HCEC 1CT (cell line): ENCODE measurements at regions not wholly inside any gene's neighbourhood (a gene's known extent, or its start where the extent isn't known, plus 50 kb on each side); places are given as distances from the start of the nearest gene placed in this dataset.
"Not testable (repeated sequence)": the region's sequence is repeated elsewhere in the genome, so short reads cannot be mapped to it uniquely, and the experiment has no call there.

ENCODE experiments used
- DNase-seq: peaks from one replicate; pipeline ENCODE4 v3.0.0-alpha.2; 2017

DNA sequence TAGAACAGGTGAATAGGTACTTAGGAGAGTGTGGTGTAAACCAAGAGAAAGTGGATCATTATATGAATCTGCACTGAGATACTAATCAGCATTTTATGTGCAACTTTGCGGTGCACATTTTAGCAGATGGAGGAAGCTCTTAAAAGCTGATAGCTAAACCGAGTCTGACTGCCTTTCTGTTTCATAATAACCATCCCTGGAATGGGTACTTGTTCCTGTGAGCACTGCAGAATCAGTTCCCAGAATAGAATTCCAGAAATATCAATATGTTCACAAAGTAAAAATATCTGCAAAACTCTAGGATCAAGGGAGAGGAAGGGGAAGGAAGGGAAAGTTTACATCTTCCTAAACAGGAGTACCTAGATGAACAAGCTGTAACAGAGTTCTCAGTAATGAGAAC lies 432.2 kb upstream of the HNRNPA3 start:
- DNase-seq, result no peak

DNA sequence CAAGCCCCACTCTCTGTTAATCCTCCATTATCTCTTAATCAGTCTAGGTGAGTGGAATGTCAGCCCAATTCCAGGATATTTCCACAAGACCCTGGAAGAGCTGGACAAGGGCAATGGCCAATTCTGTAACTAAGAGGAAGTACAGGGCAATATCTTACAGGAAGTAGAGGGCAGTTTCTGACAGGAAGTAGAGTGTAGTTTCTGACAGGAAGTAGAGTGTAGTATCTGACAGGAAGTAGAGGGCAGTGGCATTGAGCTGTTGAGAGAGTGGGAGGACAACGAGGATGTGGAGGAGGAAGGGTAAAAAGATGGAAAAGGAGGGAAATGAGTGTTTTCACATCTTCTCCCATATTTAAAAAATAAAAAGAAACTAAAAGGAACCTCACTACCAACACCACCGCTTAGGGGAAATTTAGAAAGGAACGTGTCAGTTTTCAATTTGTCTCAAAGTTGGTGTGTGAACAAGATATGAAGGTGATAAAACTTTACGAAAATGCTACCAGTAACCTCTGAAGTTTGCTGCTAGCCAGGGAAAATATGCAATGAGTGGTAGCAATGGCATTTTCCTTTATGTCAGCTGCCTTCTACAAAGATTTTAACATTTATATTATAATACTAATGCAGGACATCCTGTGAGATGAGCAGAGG lies 430.9 kb upstream of the HNRNPA3 start:
- peak; percentile 2 for DNase-seq

DNA sequence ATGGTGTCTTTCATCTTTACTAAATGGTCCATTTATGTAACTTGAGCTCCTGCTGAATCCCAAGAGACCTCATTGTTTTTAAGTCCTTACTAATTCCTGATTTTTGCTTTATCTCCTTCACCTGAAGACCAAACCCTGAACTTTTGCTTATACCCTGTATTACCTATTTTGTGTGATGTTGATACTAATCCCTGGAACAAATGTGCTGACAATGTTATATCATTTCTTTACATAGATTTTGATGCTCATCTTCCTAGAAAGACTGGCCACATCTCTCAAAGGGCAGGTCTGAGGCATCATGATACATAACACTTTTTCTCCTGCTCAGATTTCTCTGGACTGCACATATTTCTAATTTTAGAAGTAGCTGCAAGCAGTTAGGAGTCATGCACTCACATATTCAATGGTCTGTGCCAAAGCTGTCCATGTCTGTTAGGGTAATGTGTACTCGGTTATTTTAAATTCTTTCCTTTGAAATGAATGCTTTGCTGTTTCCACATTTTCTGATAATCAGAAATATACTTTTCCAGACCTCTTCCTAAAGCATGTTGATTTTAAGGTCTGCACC lies 427.9 kb upstream of the HNRNPA3 start:
- no peak for DNase-seq

GRCh38 chr2:176789751-176790150 lies 422.8 kb upstream of the HNRNPA3 start:
- no peak for DNase-seq

DNA sequence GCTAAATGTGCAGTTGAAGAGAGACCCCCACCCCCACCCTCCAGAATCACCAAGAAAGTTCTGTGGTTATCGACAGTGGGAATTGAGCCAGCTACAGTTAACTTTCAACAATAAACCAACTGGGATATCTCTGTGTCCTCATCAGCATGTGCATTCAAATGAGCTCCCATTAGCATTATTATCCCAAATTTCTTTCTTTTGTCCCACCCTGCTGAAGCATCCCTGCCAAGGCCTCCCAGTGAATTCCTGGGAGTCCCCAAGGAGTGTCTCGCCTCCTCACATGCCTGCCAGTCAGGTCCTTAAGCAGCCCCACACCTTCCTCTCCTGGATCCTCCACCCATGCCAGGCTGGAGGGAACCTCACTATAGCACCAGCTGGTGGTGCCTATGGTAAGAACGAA lies 422.1 kb upstream of the HNRNPA3 start:
- DNase-seq, result no peak

DNA sequence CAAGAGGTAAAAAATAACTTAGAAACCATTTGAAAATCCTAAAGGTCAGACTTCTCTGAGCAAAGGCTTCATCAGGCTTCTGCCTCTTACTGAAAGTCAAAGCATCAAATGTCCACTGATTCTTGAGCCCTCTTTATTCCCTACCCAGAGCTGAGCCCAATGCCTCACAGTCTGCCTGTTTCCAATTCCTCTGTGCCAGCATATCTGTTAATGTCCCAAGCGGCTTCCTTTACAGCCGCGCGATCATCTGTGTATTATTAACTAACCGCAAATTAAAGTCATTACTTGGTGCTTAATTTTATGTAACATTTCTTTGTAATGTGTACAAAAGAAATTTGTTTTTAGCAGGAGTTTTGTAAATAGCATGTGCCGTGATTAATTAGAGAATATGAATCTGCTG lies 418.8 kb upstream of the HNRNPA3 start:
- DNase-seq, result no peak

GRCh38 chr2:176794392-176794791 lies 418.2 kb upstream of the HNRNPA3 start:
- DNase-seq, result no peak

- DNase-seq, result no peak
These were observed 416.8 kb upstream of the HNRNPA3 start for GRCh38 chr2:176795823-176796222.

- not testable (repeated sequence) for DNase-seq
These were observed 415.9 kb upstream of the HNRNPA3 start for GRCh38 chr2:176796677-176797076.

DNA sequence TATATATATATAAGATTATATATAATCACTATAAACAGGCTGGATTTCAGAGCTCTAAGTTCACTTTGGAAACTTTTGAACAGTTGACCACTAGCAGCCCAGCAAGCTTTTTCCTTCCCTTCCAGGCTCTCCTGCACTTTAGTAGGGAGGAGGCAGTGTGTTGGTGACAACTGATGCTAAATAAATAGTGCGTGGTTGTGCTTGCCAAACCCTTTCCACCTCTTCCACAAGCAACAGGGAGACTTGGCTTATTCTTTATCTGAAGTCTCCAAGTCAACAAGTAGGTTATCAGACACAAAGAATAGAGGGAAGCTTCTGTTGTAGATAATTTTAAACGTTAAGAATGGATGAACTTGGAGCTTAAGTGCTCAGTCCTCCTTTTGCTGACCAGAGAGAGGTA lies 408.2 kb upstream of the HNRNPA3 start:
- no peak for DNase-seq

DNA sequence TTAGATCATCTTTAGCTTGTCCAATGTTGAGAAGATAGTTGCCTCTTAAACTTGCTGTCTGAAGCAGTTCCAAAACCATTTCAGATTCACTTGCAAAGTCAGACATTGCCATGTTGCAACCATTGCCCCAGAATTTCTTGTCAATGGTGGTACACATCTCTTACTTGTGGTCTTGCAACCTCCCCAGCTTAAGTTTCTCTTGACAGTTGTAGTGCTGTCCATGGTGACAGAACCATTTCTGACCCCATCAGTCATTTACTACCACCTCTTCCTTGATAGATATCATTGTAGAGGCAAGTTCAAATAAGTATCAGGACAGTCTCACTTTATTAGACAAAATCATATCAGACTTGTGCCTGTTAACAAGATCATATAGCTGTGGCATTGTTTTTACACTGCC lies 407.2 kb upstream of the HNRNPA3 start:
- no peak for DNase-seq

DNA sequence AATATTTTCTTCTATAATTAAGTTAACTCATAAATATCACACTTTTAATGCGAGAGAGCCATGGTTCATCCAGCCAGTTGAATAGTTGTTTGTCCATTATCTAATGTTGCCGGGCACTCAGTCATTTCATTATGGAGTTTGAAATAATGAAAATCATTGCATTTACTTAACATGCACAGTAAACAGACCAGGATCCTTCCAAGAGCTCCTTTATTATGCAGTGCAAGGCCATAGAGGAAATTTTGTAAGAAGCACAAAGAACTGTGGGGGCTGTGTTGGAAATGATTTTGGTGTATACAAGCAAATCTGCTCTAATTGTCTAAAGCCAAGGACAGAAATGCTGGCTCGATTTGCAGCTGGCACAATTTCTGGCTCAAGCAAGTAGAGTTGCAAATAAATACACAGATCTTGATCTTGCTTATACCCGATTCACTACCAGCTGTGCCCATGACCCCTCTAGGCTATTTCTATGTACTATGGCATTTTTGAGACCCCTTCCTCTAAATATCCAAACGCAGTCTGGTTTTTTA lies 400.3 kb upstream of the HNRNPA3 start:
- no peak for DNase-seq

DNA sequence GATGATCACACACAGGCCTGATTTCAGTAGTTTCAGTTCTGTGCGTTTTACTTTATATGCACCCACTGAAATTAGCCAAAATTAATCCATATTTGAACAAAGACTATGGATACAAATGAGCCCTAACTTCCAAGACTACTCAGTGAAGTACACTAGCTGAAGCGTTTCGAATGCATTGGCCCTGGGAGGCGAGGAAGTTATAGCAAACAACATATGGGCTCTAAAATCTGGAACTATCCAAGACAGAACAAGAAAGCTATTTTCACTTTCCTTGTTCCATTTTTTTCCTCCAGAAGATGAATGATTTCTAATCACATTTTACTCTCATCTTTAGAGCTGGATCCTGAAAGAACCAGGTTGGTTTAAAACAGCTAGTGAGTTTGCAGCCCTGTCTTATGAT lies 399.4 kb upstream of the HNRNPA3 start:
- DNase-seq, result no peak

DNA sequence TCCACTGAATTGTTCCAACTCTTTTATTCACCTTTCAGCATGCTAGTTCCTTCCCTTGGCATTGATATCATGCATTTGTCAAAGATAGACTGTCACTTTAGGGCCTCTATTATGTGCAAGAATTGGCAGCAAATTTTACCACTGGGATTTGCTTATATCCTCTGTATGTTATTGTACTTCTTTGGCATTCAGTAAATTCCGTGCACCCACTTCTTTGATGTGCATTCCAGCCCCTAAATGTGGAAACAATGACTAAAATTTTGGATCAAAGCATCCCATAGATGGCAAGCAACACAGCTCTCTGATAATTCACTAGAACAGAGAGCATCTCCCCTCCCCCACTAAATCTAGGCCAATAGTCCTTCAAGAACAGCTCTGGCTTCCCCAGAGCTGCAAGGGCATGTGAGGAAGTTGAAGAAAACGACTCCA lies 399.0 kb upstream of the HNRNPA3 start:
- DNase-seq, result no peak

GRCh38 chr2:176814274-176814673 lies 398.3 kb upstream of the HNRNPA3 start:
- DNase-seq, result no peak

- peak; percentile 54 for DNase-seq
These were observed 397.7 kb upstream of the HNRNPA3 start for GRCh38 chr2:176814740-176815367.

DNA sequence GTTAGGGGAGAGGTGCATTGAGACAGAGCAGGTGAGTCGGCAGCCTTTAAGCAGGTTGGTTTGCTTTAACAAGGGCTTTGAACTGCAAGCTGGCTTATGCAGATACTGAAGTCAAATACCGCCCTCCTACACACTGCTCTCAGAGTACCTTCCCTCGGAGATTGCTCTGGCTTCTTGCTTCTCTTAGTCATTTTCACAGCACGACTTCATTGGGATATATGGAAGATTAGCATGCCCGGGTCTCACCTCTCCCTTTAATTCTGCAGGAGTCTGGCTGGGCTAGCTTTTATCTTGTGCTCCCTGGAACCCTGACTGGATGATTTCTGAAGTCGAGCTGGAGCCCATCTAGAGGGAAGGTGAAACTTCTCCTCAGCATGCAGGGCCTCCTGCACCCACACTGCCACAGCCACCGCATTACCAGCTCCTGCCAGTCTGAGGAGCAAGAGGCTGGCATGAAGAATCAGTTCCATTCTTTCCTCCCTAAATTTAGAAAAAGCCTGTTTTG lies 395.5 kb upstream of the HNRNPA3 start:
- DNase-seq, result no peak

DNA sequence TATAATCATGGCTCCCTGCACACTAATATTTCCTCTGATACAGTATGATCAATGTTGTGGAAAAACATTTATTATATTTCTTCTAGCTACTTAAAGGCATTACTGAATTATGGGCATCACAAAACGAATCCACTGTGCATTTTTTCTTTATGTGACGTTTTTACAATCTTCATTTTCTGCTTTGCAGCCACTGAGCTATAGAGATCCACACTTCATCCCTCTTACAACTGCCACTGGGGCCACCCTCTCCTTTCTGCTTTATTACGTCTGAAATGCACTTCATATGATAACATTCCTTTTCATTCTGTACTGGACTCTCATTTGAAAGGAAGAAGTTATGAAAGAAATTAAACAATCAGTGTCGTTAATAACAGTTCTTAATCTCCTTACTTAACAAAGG lies 394.5 kb upstream of the HNRNPA3 start:
- no peak for DNase-seq

- DNase-seq, result no peak
These were observed 394.0 kb upstream of the HNRNPA3 start for GRCh38 chr2:176818617-176819016.

GRCh38 chr2:176819306-176819705 lies 393.3 kb upstream of the HNRNPA3 start:
- DNase-seq, result no peak

- no peak for DNase-seq
These were observed 392.1 kb upstream of the HNRNPA3 start for GRCh38 chr2:176820371-176820932.

GRCh38 chr2:176821350-176821749 lies 391.2 kb upstream of the HNRNPA3 start:
- no peak for DNase-seq

- DNase-seq, result no peak
These were observed 390.5 kb upstream of the HNRNPA3 start for GRCh38 chr2:176822060-176822459.

DNA sequence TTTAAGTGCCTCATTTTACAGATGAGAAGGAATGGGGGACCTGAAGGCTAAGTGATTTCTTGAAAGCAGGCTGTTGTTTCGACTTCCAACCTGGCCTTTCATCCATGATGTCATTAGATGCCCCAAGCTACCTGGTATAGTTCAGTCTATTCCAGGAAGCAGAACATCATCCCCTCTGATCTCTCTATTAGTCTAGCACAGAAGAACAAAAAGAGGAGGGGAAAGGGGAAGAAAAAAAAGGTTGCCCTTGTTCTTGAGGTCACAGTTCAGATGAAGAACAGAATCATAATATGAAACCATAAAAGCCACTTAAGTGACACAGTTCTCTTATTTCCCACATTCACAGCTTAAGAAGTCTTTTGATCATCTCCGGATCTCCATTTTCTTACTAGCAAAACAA lies 386.2 kb upstream of the HNRNPA3 start:
- DNase-seq, result no peak
